GM21717 (cell line): ENCODE measurements at regions not wholly inside any gene's neighbourhood (a gene's known extent, or its start where the extent isn't known, plus 50 kb on each side); places are given as distances from the start of the nearest gene placed in this dataset.
"Not testable (repeated sequence)": the region's sequence is repeated elsewhere in the genome, so short reads cannot be mapped to it uniquely, and the experiment has no call there.

Experiments used
- ATAC-seq: cut with Tn5 transposase; IDR thresholded peaks from one replicate; pipeline ENCODE4 v1.9.1; 2021; ENCODE audit warnings: mild to moderate bottlenecking, moderate library complexity; ENCODE audit not compliant: unreplicated experiment

GRCh38 chr2:34892256-34892655 is 1293.2 kb upstream of the FAM98A start:
- ATAC-seq = no peak

- ATAC-seq = no peak
These were observed 1276.1 kb upstream of the FAM98A start for GRCh38 chr2:34875091-34875745.

- no peak for ATAC-seq
These were observed 1254.5 kb upstream of the FAM98A start for GRCh38 chr2:34853646-34854045.

GRCh38 chr2:34851804-34852203 is 1252.7 kb upstream of the FAM98A start:
- ATAC-seq = no peak

GRCh38 chr2:34849827-34850226 is 1250.7 kb upstream of the FAM98A start:
- no peak for ATAC-seq

GRCh38 chr2:34848691-34849090 is 1249.6 kb upstream of the FAM98A start:
- no peak for ATAC-seq

GRCh38 chr2:34848132-34848531 is 1249.0 kb upstream of the FAM98A start:
- ATAC-seq = no peak

GRCh38 chr2:34844629-34845028 is 1245.5 kb upstream of the FAM98A start:
- ATAC-seq = no peak

- ATAC-seq = no peak
These were observed 1239.3 kb upstream of the FAM98A start for GRCh38 chr2:34838408-34838807.

- no peak for ATAC-seq
These were observed 1237.3 kb upstream of the FAM98A start for GRCh38 chr2:34836361-34836760.

GRCh38 chr2:34831096-34831495 is 1232.0 kb upstream of the FAM98A start:
- ATAC-seq = no peak

- no peak for ATAC-seq
These were observed 1229.4 kb upstream of the FAM98A start for GRCh38 chr2:34828481-34828880.

GRCh38 chr2:34827398-34827797 is 1228.3 kb upstream of the FAM98A start:
- no peak for ATAC-seq

- no peak for ATAC-seq
These were observed 1226.6 kb upstream of the FAM98A start for GRCh38 chr2:34825686-34826085.

GRCh38 chr2:34822616-34823015 is 1223.5 kb upstream of the FAM98A start:
- no peak for ATAC-seq

GRCh38 chr2:34815052-34815741 is 1216.1 kb upstream of the FAM98A start:
- no peak for ATAC-seq

- ATAC-seq = no peak
These were observed 1211.4 kb upstream of the FAM98A start for GRCh38 chr2:34810456-34810855.

- no peak for ATAC-seq
These were observed 1209.3 kb upstream of the FAM98A start for GRCh38 chr2:34808426-34808825.

- no peak for ATAC-seq
These were observed 1207.8 kb upstream of the FAM98A start for GRCh38 chr2:34806891-34807290.

GRCh38 chr2:34806396-34806795 is 1207.3 kb upstream of the FAM98A start:
- ATAC-seq = no peak

GRCh38 chr2:34799556-34799955 is 1200.5 kb upstream of the FAM98A start:
- ATAC-seq = no peak

- not testable (repeated sequence) for ATAC-seq
These were observed 1196.5 kb upstream of the FAM98A start for GRCh38 chr2:34795586-34795985.

GRCh38 chr2:34789169-34789568 is 1190.1 kb upstream of the FAM98A start:
- no peak for ATAC-seq
